K562 (cell line): ENCODE measurements at regions not wholly inside any gene's neighbourhood (a gene's known extent, or its start where the extent isn't known, plus 50 kb on each side); places are given as distances from the start of the nearest gene placed in this dataset.

Source experiments
- EZH2 ChIP-seq: IDR thresholded peaks from 2 replicates; pipeline ENCODE4 v1.6.1; 2012; ENCODE audit warnings: low read depth, mild to moderate bottlenecking, inconsistent platforms, low read length, borderline replicate concordance
- HMGXB4 ChIP-seq: sonication (generic); formaldehyde crosslinking; IDR thresholded peaks from 2 replicates; pipeline ENCODE4 v1.8.1; 2023; ENCODE audit warnings: mild to moderate bottlenecking, missing genetic modification reagents
- MGA ChIP-seq: fragments of 450-650 bp; IDR thresholded peaks from 2 replicates; pipeline ENCODE4 v1.6.1; 2016; ENCODE audit warnings: mild to moderate bottlenecking, moderate library complexity
- ZNF175 ChIP-seq: fragments of 200-800 bp; sonication (Bioruptor generic); IDR thresholded peaks from 2 replicates; pipeline ENCODE4 v1.6.1; 2016; ENCODE audit warnings: low read depth, mild to moderate bottlenecking, missing genetic modification characterization, missing compliant biosample characterization

GRCh38 chr10:108365541-108365940 lies 1201.0 kb upstream of the SORCS1 start (continued):
- TF ChIP-seq MGA (no peak), ZNF175 (no peak), EZH2 (no peak), HMGXB4 (no peak)
